Kidney (tissue), 13 donors: ENCODE measurements at regions not wholly inside any gene's neighbourhood (a gene's known extent, or its start where the extent isn't known, plus 50 kb on each side); places are given as distances from the start of the nearest gene placed in this dataset.

Source experiments
- DNase-seq, 5 donors: peaks; one replicate each; pipeline ENCODE4 v3.0.0-alpha.2; 2013 to 2020
- FAIRE-seq: peaks from 2 replicates; lab custom pipeline; 2012; peaks lifted over from hg19 to GRCh38; lab: Jason Lieb, UNC
- H3K27ac ChIP-seq, 2 donors: one replicate each; pipeline ENCODE4 v1.7.0; 2013; ENCODE audit warnings: low read depth in 2 of 2, low read length in 2 of 2, inconsistent platforms in 1 of 2
- H3K27me3 ChIP-seq: one replicate; pipeline ENCODE4 v1.7.1; 2013; ENCODE audit warnings: low read length, inconsistent platforms; ENCODE audit not compliant: control insufficient read depth, insufficient read depth
- H3K36me3 ChIP-seq, 3 donors: one replicate each; pipeline versions ENCODE4 v1.7.0 to v1.7.1; 2013; ENCODE audit warnings: low read length in 3 of 3, control low read depth in 1 of 3, inconsistent platforms in 1 of 3; ENCODE audit not compliant: insufficient read depth in 3 of 3, control insufficient read depth in 2 of 3
- H3K4me1 ChIP-seq, 3 donors: one replicate each; pipeline versions ENCODE4 v1.7.0 to v1.7.1; 2013; ENCODE audit warnings: low read length in 3 of 3, inconsistent platforms in 1 of 3, low read depth in 1 of 3; ENCODE audit not compliant: control insufficient read depth in 2 of 3, insufficient read depth in 2 of 3
- H3K4me3 ChIP-seq, 3 donors: one replicate each; pipeline versions ENCODE4 v1.7.0 to v1.8.1; 2013; ENCODE audit warnings: low read length in 3 of 3, control low read depth in 1 of 3, inconsistent platforms in 1 of 3
- H3K9ac ChIP-seq, 3 donors: one replicate each; pipeline versions ENCODE4 v1.7.0 to v1.7.1; 2013; ENCODE audit warnings: low read length in 3 of 3, control low read depth in 1 of 3, inconsistent platforms in 1 of 3
- H3K9me3 ChIP-seq, 3 donors: one replicate each; pipeline versions ENCODE4 v1.7.0 to v1.7.1; 2013; ENCODE audit warnings: low read length in 3 of 3, control low read depth in 1 of 3, inconsistent platforms in 1 of 3; ENCODE audit not compliant: control insufficient read depth in 2 of 3, insufficient read depth in 1 of 3
- CTCF ChIP-seq: IDR thresholded peaks from 3 replicates; pipeline ENCODE4 v1.5.1; 2012; ENCODE audit warnings: mild to moderate bottlenecking, moderate library complexity, borderline replicate concordance; ENCODE audit not compliant: insufficient read depth; ENCODE audit errors: extremely low read depth
- intact Hi-C: fragments of 100-400 bp; cut with DNase I; formaldehyde crosslinking; loops from one replicate; pipeline ENCODE4 v1.11.1; 2022
- donor health status: control.
- donor health status: control.
- donor health status: control.
- donor health status: control.
- donor health status: control.
- donor health status: DM: yes; HTN: yes; CAD: no.
- donor health status: Normal renal cell carcinoma (clear cell type).

GRCh38 chr10:78968300-78968942 is 100.3 kb upstream of the ZMIZ1 start:
- intact Hi-C loops = no loop called here
- FAIRE-seq = no peak

GRCh38 chr10:78968943-78969342 is 99.8 kb upstream of the ZMIZ1 start:
- no peak overlapping the region for H3K9ac ChIP-seq
- H3K36me3 ChIP-seq = no peaks in the 10 kb centered on the region
- H3K9me3 ChIP-seq = no peaks in the 10 kb centered on the region
- no peaks in the 10 kb centered on the region for H3K27me3 ChIP-seq
- H3K27ac ChIP-seq = no peak overlapping the region
- H3K4me1 ChIP-seq = peaks cover 3 to 18% (median 16%) of the 10 kb centered on the region in 3 donors
- FAIRE-seq (no peak), DNase-seq (peak in 1 of 5 donors; percentile 20)
- no peak overlapping the region for H3K4me3 ChIP-seq
- TF ChIP-seq CTCF = no peak
- intact Hi-C loops = no loop called here

More at GRCh38 chr10:78968300-78968942, 100.3 kb upstream of the ZMIZ1 start:
- H3K27ac ChIP-seq = no peak overlapping the region
- peaks cover 3 to 18% (median 16%) of the 10 kb centered on the region in 3 donors for H3K4me1 ChIP-seq
- no peak overlapping the region for H3K4me3 ChIP-seq
- H3K27me3 ChIP-seq = no peaks in the 10 kb centered on the region
- H3K9ac ChIP-seq = no peak overlapping the region
- no peak for TF ChIP-seq CTCF
- H3K9me3 ChIP-seq = no peaks in the 10 kb centered on the region
- DNase-seq = peak in 1 of 5 donors; percentile 35
- no peaks in the 10 kb centered on the region for H3K36me3 ChIP-seq

GRCh38 chr10:78969719-78970118 is 99.0 kb upstream of the ZMIZ1 start:
- no peak overlapping the region for H3K9ac ChIP-seq
- DNase-seq = peak in 1 of 5 donors; percentile 64
- no peaks in the 10 kb centered on the region for H3K9me3 ChIP-seq
- TF ChIP-seq CTCF = no peak
- FAIRE-seq = no peak
- H3K4me1 ChIP-seq = peaks cover 3 to 23% (median 21%) of the 10 kb centered on the region in 3 donors
- H3K27ac ChIP-seq = peak overlapping the region in 1 of 2 donors; percentile 16
- intact Hi-C loops = loop anchor here (10.0 kb wide), 1 partner anchor 95 kb away; the partner anchor contains the start of gene ZMIZ1
- H3K36me3 ChIP-seq = no peaks in the 10 kb centered on the region
- no peak overlapping the region for H3K4me3 ChIP-seq
- no peaks in the 10 kb centered on the region for H3K27me3 ChIP-seq

- no peaks in the 10 kb centered on the region for H3K36me3 ChIP-seq
- TF ChIP-seq CTCF = no peak
- FAIRE-seq (no peak), DNase-seq (no peak)
- no peaks in the 10 kb centered on the region for H3K27me3 ChIP-seq
- H3K9ac ChIP-seq = no peak overlapping the region
- H3K4me1 ChIP-seq = peaks cover 3 to 27% (median 22%) of the 10 kb centered on the region in 3 donors
- H3K9me3 ChIP-seq = no peaks in the 10 kb centered on the region
- intact Hi-C loops = loop anchor here (10.0 kb wide), 1 partner anchor 95 kb away; the partner anchor contains the start of gene ZMIZ1
- no peak overlapping the region for H3K4me3 ChIP-seq
- H3K27ac ChIP-seq = no peak overlapping the region
Measured at GRCh38 chr10:78970261-78970660, 98.5 kb upstream of the ZMIZ1 start.
